OCI-LY3 (cell line): ENCODE measurements at regions not wholly inside any gene's neighbourhood (a gene's known extent, or its start where the extent isn't known, plus 50 kb on each side); places are given as distances from the start of the nearest gene placed in this dataset.

Experiments
- H2AFZ ChIP-seq: fragments of 200-600, 300-600 bp; shearing (Covaris generic); 2 replicates; pipeline ENCODE4 v1.6.0; 2014; ENCODE audit warnings: antibody characterized with exemption, low read depth, low read length
- H3K27ac ChIP-seq: fragments of 200-600, 300-600 bp; sonication (generic); 2 replicates; pipeline ENCODE4 v1.5.1; 2014; ENCODE audit warnings: mild to moderate bottlenecking, low read length, moderate library complexity, mixed read lengths
- H3K27me3 ChIP-seq: fragments of 200-600, 300-600 bp; sonication (generic); 2 replicates; pipeline ENCODE4 v1.6.1; 2014; ENCODE audit warnings: low read depth, low read length, mixed read lengths
- H3K36me3 ChIP-seq: fragments of 200-600, 300-600 bp; sonication (generic); replicated peaks from 2 replicates; pipeline ENCODE3; 2014; ENCODE audit warnings: low read depth, low read length, mixed read lengths
- H3K4me1 ChIP-seq: fragments of 300-600, 200-600 bp; sonication (generic); 2 replicates; pipeline ENCODE4 v1.6.1; 2014; ENCODE audit warnings: low read length, mixed read lengths
- H3K4me2 ChIP-seq: fragments of 200-600, 300-600 bp; sonication (generic); 2 replicates; pipeline ENCODE4 v1.6.1; 2014; ENCODE audit warnings: low read length, mixed read lengths
- H3K4me3 ChIP-seq: fragments of 300-600, 200-600 bp; sonication (generic); 2 replicates; pipeline ENCODE4 v1.5.1; 2014; ENCODE audit warnings: antibody characterized with exemption, mild to moderate bottlenecking, low read length, moderate library complexity
- H3K79me2 ChIP-seq: fragments of 300-600, 200-600 bp; shearing (Covaris generic); 2 replicates; pipeline ENCODE4 v1.6.1; 2014; ENCODE audit warnings: mild to moderate bottlenecking, low read length, mixed read lengths
- H3K9ac ChIP-seq: fragments of 300-600, 200-600 bp; shearing (Covaris generic); 2 replicates; pipeline ENCODE4 v1.6.0; 2014; ENCODE audit warnings: mild to moderate bottlenecking, low read length, moderate library complexity
- H3K9me3 ChIP-seq: fragments of 200-600, 300-600 bp; shearing (Covaris generic); 2 replicates; pipeline ENCODE4 v1.6.1; 2014; ENCODE audit warnings: low read length, mixed read lengths; ENCODE audit not compliant: insufficient read depth
- H4K20me1 ChIP-seq: fragments of 200-600, 300-600 bp; sonication (generic); 2 replicates; pipeline ENCODE4 v1.6.1; 2016; ENCODE audit warnings: low read length, mixed read lengths; ENCODE audit not compliant: insufficient read depth
- EZH2phosphoT487 ChIP-seq: fragments of 200-600 bp; shearing (Covaris generic); IDR thresholded peaks from 2 replicates; pipeline ENCODE4 v1.6.1; 2018; ENCODE audit warnings: antibody characterized with exemption, mixed run types, low read depth
- TF ChIP-seq, protein P1 (sequence below): fragments of 200-600, 300-600 bp; sonication (generic); IDR thresholded peaks from 2 replicates; pipeline ENCODE4 v1.5.1; 2014; ENCODE audit warnings: antibody characterized with exemption, low read length, low read depth

- no peaks in the 10 kb centered on the region for H3K36me3 ChIP-seq
- H3K27ac ChIP-seq = no peak overlapping the region
- no peak overlapping the region for H3K4me3 ChIP-seq
- no peaks in the 10 kb centered on the region for H4K20me1 ChIP-seq
- H3K27me3 ChIP-seq = no peaks in the 10 kb centered on the region
- H2AFZ ChIP-seq = no peak overlapping the region
- H3K4me2 ChIP-seq = no peak overlapping the region
- H3K9me3 ChIP-seq = no peaks in the 10 kb centered on the region
- H3K79me2 ChIP-seq = no peaks in the 10 kb centered on the region
- no peak overlapping the region for H3K9ac ChIP-seq
- no peak for TF ChIP-seq EZH2phosphoT487
- TF ChIP-seq, protein P1, sequence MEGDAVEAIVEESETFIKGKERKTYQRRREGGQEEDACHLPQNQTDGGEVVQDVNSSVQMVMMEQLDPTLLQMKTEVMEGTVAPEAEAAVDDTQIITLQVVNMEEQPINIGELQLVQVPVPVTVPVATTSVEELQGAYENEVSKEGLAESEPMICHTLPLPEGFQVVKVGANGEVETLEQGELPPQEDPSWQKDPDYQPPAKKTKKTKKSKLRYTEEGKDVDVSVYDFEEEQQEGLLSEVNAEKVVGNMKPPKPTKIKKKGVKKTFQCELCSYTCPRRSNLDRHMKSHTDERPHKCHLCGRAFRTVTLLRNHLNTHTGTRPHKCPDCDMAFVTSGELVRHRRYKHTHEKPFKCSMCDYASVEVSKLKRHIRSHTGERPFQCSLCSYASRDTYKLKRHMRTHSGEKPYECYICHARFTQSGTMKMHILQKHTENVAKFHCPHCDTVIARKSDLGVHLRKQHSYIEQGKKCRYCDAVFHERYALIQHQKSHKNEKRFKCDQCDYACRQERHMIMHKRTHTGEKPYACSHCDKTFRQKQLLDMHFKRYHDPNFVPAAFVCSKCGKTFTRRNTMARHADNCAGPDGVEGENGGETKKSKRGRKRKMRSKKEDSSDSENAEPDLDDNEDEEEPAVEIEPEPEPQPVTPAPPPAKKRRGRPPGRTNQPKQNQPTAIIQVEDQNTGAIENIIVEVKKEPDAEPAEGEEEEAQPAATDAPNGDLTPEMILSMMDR = no peak
- H3K4me1 ChIP-seq = peaks cover 4% of the 10 kb centered on the region; the same call in 1 of the 2 replicates
Measured at GRCh38 chr19:28511655-28512054, 701.3 kb downstream of the UQCRFS1 start.

DNA sequence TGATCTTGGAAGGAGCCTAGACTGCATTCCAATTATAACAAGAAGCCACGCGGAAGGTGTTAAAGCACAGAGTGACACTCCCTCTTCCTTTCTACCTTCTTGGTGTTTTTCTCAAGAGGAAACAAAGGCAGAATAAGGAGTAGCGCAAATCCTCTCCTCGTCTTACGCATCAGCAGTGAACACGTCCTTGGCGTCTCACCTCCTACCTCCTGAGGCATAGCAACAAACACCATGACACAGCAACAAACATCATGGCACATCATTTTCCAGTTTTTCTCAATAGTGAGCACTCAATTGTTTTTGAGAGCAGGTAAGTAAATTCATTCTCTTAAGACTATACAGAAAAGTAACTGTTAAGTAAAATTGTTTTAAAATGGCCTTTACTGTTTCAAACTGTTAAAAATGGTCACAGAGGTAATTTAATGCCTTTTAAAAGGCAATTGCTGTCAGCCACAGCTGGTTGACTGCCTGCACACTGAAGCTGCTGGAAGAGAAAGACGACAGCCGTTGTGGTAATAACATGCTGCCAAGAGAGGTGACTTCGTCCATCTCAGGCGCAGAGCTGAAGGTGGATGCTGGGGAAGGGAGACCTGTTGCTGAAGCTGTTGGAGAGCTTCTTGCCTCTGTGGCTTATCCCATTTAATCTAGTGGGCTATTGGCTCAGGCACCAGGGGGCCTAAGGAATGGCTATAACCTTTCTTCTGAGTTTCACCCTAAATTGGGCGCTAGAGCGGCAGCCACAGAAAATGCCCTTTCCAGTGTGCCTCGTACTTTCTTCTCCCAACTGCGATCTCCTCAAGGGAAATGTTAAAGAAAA is 703.7 kb downstream of the UQCRFS1 start:
- no peaks in the 10 kb centered on the region for H3K36me3 ChIP-seq
- no peaks in the 10 kb centered on the region for H3K79me2 ChIP-seq
- no peak overlapping the region for H3K9ac ChIP-seq
- H2AFZ ChIP-seq = no peak overlapping the region
- no peak overlapping the region for H3K4me3 ChIP-seq
- H4K20me1 ChIP-seq = no peaks in the 10 kb centered on the region
- H3K4me1 ChIP-seq = peaks cover 18% of the 10 kb centered on the region
- no peak overlapping the region for H3K4me2 ChIP-seq
- H3K9me3 ChIP-seq = no peaks in the 10 kb centered on the region
- H3K27ac ChIP-seq = no peak overlapping the region
- H3K27me3 ChIP-seq = no peaks in the 10 kb centered on the region
- TF ChIP-seq, protein P1 = no peak
- no peak for TF ChIP-seq EZH2phosphoT487

DNA sequence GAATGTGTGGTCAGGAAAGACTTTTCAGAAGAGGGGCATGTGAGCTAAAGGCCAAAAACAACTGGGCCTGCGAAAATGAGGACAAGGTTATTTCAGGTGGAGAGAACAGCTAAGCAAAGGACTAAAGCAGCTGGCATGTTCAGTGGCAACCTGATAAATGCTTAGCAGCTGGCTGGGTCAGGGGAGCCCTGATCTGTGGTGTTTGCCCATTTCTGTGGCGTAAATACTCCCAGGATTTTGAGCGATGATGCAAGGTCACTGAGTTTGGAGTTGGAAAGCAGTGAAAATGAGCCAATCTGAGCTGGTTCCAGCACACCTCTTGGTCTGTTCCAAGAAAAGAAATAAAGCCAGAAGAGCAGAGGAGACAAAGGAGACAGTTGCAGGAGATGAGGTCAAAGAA is 704.3 kb downstream of the UQCRFS1 start:
- H3K27me3 ChIP-seq = no peaks in the 10 kb centered on the region
- H3K4me2 ChIP-seq = no peak overlapping the region
- no peaks in the 10 kb centered on the region for H3K79me2 ChIP-seq
- H3K9me3 ChIP-seq = no peaks in the 10 kb centered on the region
- TF ChIP-seq, protein P1 = no peak
- TF ChIP-seq EZH2phosphoT487 = no peak
- H3K27ac ChIP-seq = no peak overlapping the region
- no peak overlapping the region for H2AFZ ChIP-seq
- H3K9ac ChIP-seq = no peak overlapping the region
- H4K20me1 ChIP-seq = no peaks in the 10 kb centered on the region
- no peak overlapping the region for H3K4me3 ChIP-seq
- no peaks in the 10 kb centered on the region for H3K36me3 ChIP-seq
- H3K4me1 ChIP-seq = peaks cover 25% of the 10 kb centered on the region

- no peak overlapping the region for H3K4me3 ChIP-seq
- TF ChIP-seq EZH2phosphoT487 = no peak
- H4K20me1 ChIP-seq = no peaks in the 10 kb centered on the region
- H3K27me3 ChIP-seq = no peaks in the 10 kb centered on the region
- H2AFZ ChIP-seq = no peak overlapping the region
- no peaks in the 10 kb centered on the region for H3K9me3 ChIP-seq
- no peak overlapping the region for H3K9ac ChIP-seq
- no peaks in the 10 kb centered on the region for H3K36me3 ChIP-seq
- H3K4me1 ChIP-seq = peaks cover 34% of the 10 kb centered on the region
- no peak overlapping the region for H3K27ac ChIP-seq
- no peak overlapping the region for H3K4me2 ChIP-seq
- H3K79me2 ChIP-seq = no peaks in the 10 kb centered on the region
Measured at GRCh38 chr19:28505933-28506332, 707.0 kb downstream of the UQCRFS1 start.
